ENCODE measurements at regions not wholly inside any gene's neighbourhood (a gene's known extent, or its start where the extent isn't known, plus 50 kb on each side); places are given as distances from the start of the nearest gene placed in this dataset.

- TF ChIP-seq, protein P1, sequence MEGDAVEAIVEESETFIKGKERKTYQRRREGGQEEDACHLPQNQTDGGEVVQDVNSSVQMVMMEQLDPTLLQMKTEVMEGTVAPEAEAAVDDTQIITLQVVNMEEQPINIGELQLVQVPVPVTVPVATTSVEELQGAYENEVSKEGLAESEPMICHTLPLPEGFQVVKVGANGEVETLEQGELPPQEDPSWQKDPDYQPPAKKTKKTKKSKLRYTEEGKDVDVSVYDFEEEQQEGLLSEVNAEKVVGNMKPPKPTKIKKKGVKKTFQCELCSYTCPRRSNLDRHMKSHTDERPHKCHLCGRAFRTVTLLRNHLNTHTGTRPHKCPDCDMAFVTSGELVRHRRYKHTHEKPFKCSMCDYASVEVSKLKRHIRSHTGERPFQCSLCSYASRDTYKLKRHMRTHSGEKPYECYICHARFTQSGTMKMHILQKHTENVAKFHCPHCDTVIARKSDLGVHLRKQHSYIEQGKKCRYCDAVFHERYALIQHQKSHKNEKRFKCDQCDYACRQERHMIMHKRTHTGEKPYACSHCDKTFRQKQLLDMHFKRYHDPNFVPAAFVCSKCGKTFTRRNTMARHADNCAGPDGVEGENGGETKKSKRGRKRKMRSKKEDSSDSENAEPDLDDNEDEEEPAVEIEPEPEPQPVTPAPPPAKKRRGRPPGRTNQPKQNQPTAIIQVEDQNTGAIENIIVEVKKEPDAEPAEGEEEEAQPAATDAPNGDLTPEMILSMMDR (IDR thresholded peaks at IDR 0.05; ENCODE audit: insufficient read depth, missing control alignments), result no peak
- FAIRE-seq (no peak), DNase-seq (ENCODE audit: insufficient read length, low spot score) (no peak)
Measured at GRCh38 chr4:111855308-111855707, 289.9 kb upstream of the FAM241A start.

GRCh38 chr4:111864066-111864465 lies 281.2 kb upstream of the FAM241A start:
- TF ChIP-seq, protein P1 (IDR thresholded peaks at IDR 0.05; ENCODE audit: insufficient read depth, missing control alignments), result no peak
- DNase-seq (ENCODE audit: insufficient read length, low spot score), result no peak
- FAIRE-seq, result no peak

DNA sequence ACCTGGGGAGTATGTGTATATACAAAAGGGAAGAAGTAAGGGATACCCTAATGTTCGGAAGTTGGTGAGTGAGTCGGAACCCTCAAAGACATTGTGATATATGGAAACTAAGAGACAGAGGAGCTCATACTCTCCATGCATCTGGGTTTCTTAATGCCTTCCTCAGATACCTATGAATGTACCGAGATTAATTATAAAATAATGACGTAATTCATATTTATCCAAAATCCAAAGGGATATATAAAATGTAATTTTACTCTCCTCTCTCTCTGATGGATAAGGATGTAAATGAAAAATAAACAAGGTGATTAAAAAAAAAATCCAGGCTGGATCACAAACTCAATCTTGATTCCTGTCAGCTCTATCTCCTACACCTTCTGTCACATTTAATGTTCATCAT lies 275.9 kb upstream of the FAM241A start:
- DNase-seq (ENCODE audit: insufficient read length, low spot score) (no peak), FAIRE-seq (no peak)
- TF ChIP-seq, protein P1 (IDR thresholded peaks at IDR 0.05; ENCODE audit: insufficient read depth, missing control alignments), result no peak

DNA sequence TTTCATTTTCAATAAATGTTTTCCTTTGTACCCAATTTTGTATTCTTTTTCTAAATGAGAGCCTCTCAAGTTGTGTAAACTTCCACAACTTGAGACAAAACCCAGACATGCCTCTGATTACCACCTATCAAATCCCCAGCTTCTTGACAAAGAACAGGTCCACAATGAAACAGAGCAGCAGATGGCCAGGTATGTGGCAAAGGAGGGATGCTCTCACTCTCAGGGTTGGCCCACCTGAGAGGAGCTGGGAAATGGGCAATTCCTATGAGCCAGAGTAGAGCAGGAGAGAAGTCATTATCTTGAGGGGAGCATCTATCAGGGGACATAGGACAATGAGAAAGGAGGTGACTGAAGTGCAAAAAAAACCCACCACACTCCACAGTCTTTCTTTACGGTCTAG lies 273.5 kb upstream of the FAM241A start:
- no peak for DNase-seq (ENCODE audit: insufficient read length, low spot score)
- no peak for FAIRE-seq
- TF ChIP-seq, protein P1 (IDR thresholded peaks at IDR 0.05; ENCODE audit: insufficient read depth, missing control alignments), result no peak

DNA sequence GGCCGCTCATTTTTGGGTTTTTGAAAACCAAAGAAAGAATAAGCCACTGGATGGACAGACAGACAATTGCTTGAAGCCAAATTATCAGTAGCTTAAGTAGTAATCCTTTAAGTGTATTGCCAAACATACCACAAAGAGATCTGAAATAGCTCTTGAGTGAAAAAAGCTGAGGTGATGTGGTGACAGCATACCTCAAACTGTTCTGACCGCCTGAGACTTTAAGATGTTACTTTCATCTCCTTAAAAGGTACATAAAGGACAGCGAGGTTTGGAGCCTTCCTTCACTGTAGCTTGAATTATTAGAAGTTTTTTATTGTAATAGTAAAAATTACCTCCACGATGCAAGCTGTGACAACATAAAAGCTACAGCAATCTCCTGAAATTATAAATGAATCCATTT lies 271.5 kb upstream of the FAM241A start:
- FAIRE-seq, result no peak

DNA sequence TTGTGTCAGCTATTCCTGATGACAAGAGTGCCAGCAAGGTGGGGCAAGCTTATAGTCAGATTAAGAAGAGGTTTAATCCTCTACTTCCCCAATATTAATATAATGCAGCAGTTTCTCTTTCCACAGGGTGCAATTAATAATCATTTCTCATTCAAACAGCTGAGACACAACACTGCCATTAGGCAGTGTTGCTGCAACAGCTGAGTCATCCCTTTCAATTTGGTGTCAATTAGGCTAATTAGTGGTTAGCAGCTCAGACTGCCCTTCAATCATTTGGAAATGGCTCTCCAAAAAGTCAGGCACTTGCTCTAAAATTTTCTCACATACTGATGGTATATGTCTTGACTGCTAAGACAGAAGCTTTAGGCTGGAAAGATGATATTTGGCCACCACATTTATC lies 265.7 kb upstream of the FAM241A start:
- TF ChIP-seq, protein P1 (IDR thresholded peaks at IDR 0.05; ENCODE audit: insufficient read depth, missing control alignments), result no peak
- DNase-seq (ENCODE audit: insufficient read length, low spot score) (no peak), FAIRE-seq (no peak)

More for the DNA sequence above, 271.5 kb upstream of the FAM241A start:
- TF ChIP-seq, protein P1 (IDR thresholded peaks at IDR 0.05; ENCODE audit: insufficient read depth, missing control alignments), result no peak
- no peak for DNase-seq (ENCODE audit: insufficient read length, low spot score)

GRCh38 chr4:111880116-111880515 lies 265.1 kb upstream of the FAM241A start:
- no peak for FAIRE-seq
- TF ChIP-seq, protein P1 (IDR thresholded peaks at IDR 0.05; ENCODE audit: insufficient read depth, missing control alignments), result no peak
- no peak for DNase-seq (ENCODE audit: insufficient read length, low spot score)
